ENCODE measurements at regions not wholly inside any gene's neighbourhood (a gene's known extent, or its start where the extent isn't known, plus 50 kb on each side); places are given as distances from the start of the nearest gene placed in this dataset.

DNA sequence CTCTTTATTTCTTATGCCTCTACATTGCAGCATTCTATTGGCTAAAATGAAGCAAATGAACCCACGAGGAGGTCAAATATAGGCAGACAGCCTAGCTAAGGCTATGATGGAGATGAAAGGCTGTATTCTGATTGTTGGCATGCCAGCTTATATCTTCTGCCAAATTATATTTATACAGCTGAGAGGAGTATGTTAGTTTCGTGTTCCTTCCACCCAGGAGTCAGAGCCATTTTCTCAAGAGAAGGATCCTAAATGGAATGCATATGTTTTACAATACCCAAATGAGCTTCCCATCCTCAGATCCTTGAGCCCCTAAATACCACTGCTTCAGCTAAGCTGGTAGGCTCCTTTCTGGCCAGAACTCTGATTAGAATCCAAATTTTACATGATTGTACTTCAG lies 178.4 kb upstream of the HDDC2 start:
- TF ChIP-seq, protein P1, sequence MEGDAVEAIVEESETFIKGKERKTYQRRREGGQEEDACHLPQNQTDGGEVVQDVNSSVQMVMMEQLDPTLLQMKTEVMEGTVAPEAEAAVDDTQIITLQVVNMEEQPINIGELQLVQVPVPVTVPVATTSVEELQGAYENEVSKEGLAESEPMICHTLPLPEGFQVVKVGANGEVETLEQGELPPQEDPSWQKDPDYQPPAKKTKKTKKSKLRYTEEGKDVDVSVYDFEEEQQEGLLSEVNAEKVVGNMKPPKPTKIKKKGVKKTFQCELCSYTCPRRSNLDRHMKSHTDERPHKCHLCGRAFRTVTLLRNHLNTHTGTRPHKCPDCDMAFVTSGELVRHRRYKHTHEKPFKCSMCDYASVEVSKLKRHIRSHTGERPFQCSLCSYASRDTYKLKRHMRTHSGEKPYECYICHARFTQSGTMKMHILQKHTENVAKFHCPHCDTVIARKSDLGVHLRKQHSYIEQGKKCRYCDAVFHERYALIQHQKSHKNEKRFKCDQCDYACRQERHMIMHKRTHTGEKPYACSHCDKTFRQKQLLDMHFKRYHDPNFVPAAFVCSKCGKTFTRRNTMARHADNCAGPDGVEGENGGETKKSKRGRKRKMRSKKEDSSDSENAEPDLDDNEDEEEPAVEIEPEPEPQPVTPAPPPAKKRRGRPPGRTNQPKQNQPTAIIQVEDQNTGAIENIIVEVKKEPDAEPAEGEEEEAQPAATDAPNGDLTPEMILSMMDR (IDR thresholded peaks at IDR 0.05; ENCODE audit: low read depth, low read length), result no peak
- no peak for TF ChIP-seq EZH2phosphoT487 (IDR thresholded peaks at IDR 0.05; ENCODE audit: low read depth)

Data from OCI-LY3 (cell line).